AG09319 (cell line): ENCODE measurements at regions not wholly inside any gene's neighbourhood (a gene's known extent, or its start where the extent isn't known, plus 50 kb on each side); places are given as distances from the start of the nearest gene placed in this dataset.

ENCODE experiments used
- DNase-seq: peaks from one replicate; pipeline ENCODE4 v3.0.0-alpha.2; 2010; ENCODE audit warnings: low read depth; ENCODE audit errors: extremely low read depth
- CTCF ChIP-seq: IDR thresholded peaks from 2 replicates; pipeline ENCODE4 v1.5.1; 2011; ENCODE audit warnings: low read depth, mild to moderate bottlenecking, inconsistent platforms, low read length, moderate library complexity

GRCh38 chr3:161577662-161578061 is 81.1 kb downstream of the OTOL1 start:
- no peak for DNase-seq
- TF ChIP-seq CTCF = no peak

GRCh38 chr3:161579395-161580126 is 83.0 kb downstream of the OTOL1 start:
- TF ChIP-seq CTCF = no peak
- no peak for DNase-seq

GRCh38 chr3:161585922-161586321 is 89.3 kb downstream of the OTOL1 start:
- no peak for TF ChIP-seq CTCF
- no peak for DNase-seq

- no peak for DNase-seq
- TF ChIP-seq CTCF = no peak
Observed at GRCh38 chr3:161586556-161587235, 90.1 kb downstream of the OTOL1 start.

- no peak for TF ChIP-seq CTCF
- DNase-seq = no peak
Observed at GRCh38 chr3:161598639-161599038, 102.0 kb downstream of the OTOL1 start.

GRCh38 chr3:161599697-161600096 is 103.1 kb downstream of the OTOL1 start:
- TF ChIP-seq CTCF = no peak
- DNase-seq = no peak

GRCh38 chr3:161600173-161600572 is 103.6 kb downstream of the OTOL1 start:
- DNase-seq = no peak
- no peak for TF ChIP-seq CTCF
